Ovary (tissue), 3 donors: ENCODE measurements at regions not wholly inside any gene's neighbourhood (a gene's known extent, or its start where the extent isn't known, plus 50 kb on each side); places are given as distances from the start of the nearest gene placed in this dataset.

ENCODE experiments used
- POLR2A ChIP-seq: fragments of 450-650 bp; IDR thresholded peaks from one replicate; pipeline ENCODE4 v1.6.1; 2017; ENCODE audit warnings: antibody characterized with exemption, mild to moderate bottlenecking, moderate library complexity
- TF ChIP-seq, protein P1 (sequence below), 3 donors: fragments of 450-650 bp in 2 of 3; fragments of 200-600 bp in 1 of 3; IDR thresholded peaks; one replicate each; pipeline versions ENCODE4 v1.5.1 to v1.8.0; 2016 to 2022; ENCODE audit warnings: antibody characterized with exemption in 3 of 3, mild to moderate bottlenecking in 1 of 3
- donor health status: DM: no; HTN: no; CAD: no.

- TF ChIP-seq, protein P1, sequence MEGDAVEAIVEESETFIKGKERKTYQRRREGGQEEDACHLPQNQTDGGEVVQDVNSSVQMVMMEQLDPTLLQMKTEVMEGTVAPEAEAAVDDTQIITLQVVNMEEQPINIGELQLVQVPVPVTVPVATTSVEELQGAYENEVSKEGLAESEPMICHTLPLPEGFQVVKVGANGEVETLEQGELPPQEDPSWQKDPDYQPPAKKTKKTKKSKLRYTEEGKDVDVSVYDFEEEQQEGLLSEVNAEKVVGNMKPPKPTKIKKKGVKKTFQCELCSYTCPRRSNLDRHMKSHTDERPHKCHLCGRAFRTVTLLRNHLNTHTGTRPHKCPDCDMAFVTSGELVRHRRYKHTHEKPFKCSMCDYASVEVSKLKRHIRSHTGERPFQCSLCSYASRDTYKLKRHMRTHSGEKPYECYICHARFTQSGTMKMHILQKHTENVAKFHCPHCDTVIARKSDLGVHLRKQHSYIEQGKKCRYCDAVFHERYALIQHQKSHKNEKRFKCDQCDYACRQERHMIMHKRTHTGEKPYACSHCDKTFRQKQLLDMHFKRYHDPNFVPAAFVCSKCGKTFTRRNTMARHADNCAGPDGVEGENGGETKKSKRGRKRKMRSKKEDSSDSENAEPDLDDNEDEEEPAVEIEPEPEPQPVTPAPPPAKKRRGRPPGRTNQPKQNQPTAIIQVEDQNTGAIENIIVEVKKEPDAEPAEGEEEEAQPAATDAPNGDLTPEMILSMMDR (IDR thresholded peaks at IDR 0.05), result peak; percentile 51 to 87 (median 80)
- TF ChIP-seq POLR2A, result no peak
Measured at GRCh38 chr9:86434039-86434726, 80.0 kb upstream of the TUT7 start.
